GM23248 (cell line): ENCODE measurements at regions not wholly inside any gene's neighbourhood (a gene's known extent, or its start where the extent isn't known, plus 50 kb on each side); places are given as distances from the start of the nearest gene placed in this dataset.

Source experiments
- DNase-seq: peaks from one replicate; pipeline ENCODE4 v3.0.0-alpha.2; 2015
- H2AFZ ChIP-seq: fragments of 200-600 bp; sonication (generic); 2 replicates; pipeline ENCODE4 v1.6.1; 2016; ENCODE audit warnings: antibody characterized with exemption
- H3F3A ChIP-seq: fragments of 200-600 bp; sonication (generic); 2 replicates; pipeline ENCODE4 v1.6.1; 2016; ENCODE audit warnings: mild to moderate bottlenecking, antibody characterized with exemption, mixed run types; ENCODE audit not compliant: insufficient read depth
- H3K27ac ChIP-seq: fragments of 200-600 bp; sonication (generic); 2 replicates; pipeline ENCODE4 v1.5.1; 2016; ENCODE audit warnings: mild to moderate bottlenecking
- H3K27me3 ChIP-seq: fragments of 200-600 bp; sonication (generic); replicated peaks from 2 replicates; pipeline ENCODE4 v1.6.1; 2016; ENCODE audit warnings: mild to moderate bottlenecking; ENCODE audit not compliant: insufficient read depth
- H3K36me3 ChIP-seq: fragments of 200-600 bp; sonication (generic); 2 replicates; pipeline ENCODE4 v1.6.1; 2016; ENCODE audit warnings: low read depth, mild to moderate bottlenecking
- H3K4me1 ChIP-seq: fragments of 200-600 bp; sonication (generic); 2 replicates; pipeline ENCODE4 v1.6.1; 2016; ENCODE audit warnings: mild to moderate bottlenecking; ENCODE audit not compliant: insufficient read depth
- H3K4me2 ChIP-seq: fragments of 200-600 bp; sonication (generic); one replicate; pipeline ENCODE4 v1.6.1; 2016; ENCODE audit warnings: mild to moderate bottlenecking; ENCODE audit not compliant: unreplicated experiment
- H3K4me3 ChIP-seq: fragments of 200-600 bp; sonication (generic); 2 replicates; pipeline ENCODE4 v1.5.1; 2016; ENCODE audit warnings: mild to moderate bottlenecking
- H3K79me2 ChIP-seq: fragments of 200-600 bp; sonication (generic); 2 replicates; pipeline ENCODE4 v1.6.1; 2016; ENCODE audit warnings: mild to moderate bottlenecking; ENCODE audit not compliant: insufficient read depth
- H3K9ac ChIP-seq: fragments of 200-600 bp; sonication (generic); 2 replicates; pipeline ENCODE4 v1.6.1; 2016; ENCODE audit warnings: mild to moderate bottlenecking
- H3K9me2 ChIP-seq: fragments of 200-600 bp; sonication (generic); 2 replicates; pipeline ENCODE4 v1.6.1; 2016; ENCODE audit warnings: mixed run types, mild to moderate bottlenecking, moderate library complexity; ENCODE audit not compliant: insufficient read depth
- H3K9me3 ChIP-seq: fragments of 200-600 bp; sonication (generic); one replicate; pipeline ENCODE4 v1.6.1; 2017; ENCODE audit warnings: low read depth
- H4K20me1 ChIP-seq: fragments of 200-600 bp; sonication (generic); 2 replicates; pipeline ENCODE4 v1.6.0; 2016; ENCODE audit not compliant: insufficient read depth
- EZH2 ChIP-seq: fragments of 200-600 bp; sonication (generic); IDR thresholded peaks from 2 replicates; pipeline ENCODE4 v1.6.1; 2018; ENCODE audit warnings: antibody characterized with exemption, mild to moderate bottlenecking; ENCODE audit not compliant: insufficient read depth, poor library complexity, severe bottlenecking
- EZH2phosphoT487 ChIP-seq: fragments of 200-600 bp; sonication (generic); IDR thresholded peaks from 2 replicates; pipeline ENCODE4 v1.6.1; 2018; ENCODE audit warnings: antibody characterized with exemption, moderate library complexity, mild to moderate bottlenecking, low read depth; ENCODE audit not compliant: insufficient read depth
- WGBS, 2 experiments: methylation state at CpG; one replicate each; pipeline ENCODE4 v1.1.6; 2015 to 2017; ENCODE audit warnings: low lambda C conversion rate in 2 of 2, low coverage in 1 of 2; ENCODE audit errors: missing lambda C conversion rate in 2 of 2; 5-methylcytosine and 5-hydroxymethylcytosine counted together
- in situ Hi-C: fragments of 300-500 bp; cut with MboI; formaldehyde crosslinking; loops from 2 replicates; pipeline ENCODE4 v1.15.0; 2020

DNA sequence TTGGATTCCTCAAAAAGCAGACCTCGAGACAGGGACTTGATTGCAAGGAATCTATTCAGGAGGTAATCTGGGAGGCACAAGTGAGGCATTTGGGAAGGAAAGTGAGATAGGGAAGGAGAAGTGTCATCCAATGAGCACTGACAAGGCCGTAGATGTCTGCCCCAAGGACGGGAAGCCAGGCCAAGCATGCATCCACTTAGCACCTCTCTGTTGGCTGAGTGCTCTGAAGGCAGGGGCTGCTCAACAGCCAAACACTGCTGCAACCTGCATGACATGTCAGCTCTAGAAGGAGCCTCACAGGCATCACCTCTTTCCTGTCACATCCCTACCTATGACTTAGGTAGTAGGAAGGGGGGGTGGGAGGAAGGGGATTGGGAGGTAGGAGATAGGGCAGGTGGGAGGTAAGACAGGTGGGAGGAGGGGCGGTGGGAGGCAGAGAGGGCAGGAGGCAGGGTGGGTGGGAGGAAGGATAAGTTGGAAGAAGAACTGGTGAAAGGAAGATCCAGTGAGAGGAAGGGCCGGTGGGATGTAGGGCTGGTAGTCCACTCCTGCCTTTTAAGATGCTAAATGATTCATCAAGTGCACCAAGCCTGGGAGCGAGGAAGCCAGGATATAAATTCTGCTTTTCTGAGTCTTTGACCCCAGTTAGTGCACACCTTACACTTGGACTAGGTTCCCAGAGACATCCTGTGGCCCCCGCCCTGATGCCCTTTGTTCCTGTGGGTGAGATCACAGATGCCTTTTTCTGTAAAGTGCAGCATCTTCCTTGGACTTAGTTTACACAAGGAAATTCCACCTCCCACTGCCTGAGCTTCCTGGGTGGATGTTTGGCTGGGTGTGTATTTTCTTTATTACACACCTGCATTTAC, 83.8 kb upstream of the NXT1 start:
- H3F3A ChIP-seq: no peaks in the 10 kb centered on the region
- no peaks in the 10 kb centered on the region for H3K4me1 ChIP-seq
- H4K20me1 ChIP-seq: no peaks in the 10 kb centered on the region
- TF ChIP-seq EZH2phosphoT487: no peak
- TF ChIP-seq EZH2: no peak
- H2AFZ ChIP-seq: no peak overlapping the region
- no peaks in the 10 kb centered on the region for H3K36me3 ChIP-seq
- H3K79me2 ChIP-seq: no peaks in the 10 kb centered on the region
- H3K9me3 ChIP-seq: no peaks in the 10 kb centered on the region
- no peak overlapping the region for H3K9ac ChIP-seq
- H3K27ac ChIP-seq: no peak overlapping the region
- no peak overlapping the region for H3K4me2 ChIP-seq
- H3K4me3 ChIP-seq: no peak overlapping the region
- in situ Hi-C loops: no loop called here
- H3K27me3 ChIP-seq: no peaks in the 10 kb centered on the region
- 60 to 75% methylated on average over 5 to 7 of the region's 7 CpGs for WGBS, 2 experiments
- H3K9me2 ChIP-seq: no peaks in the 10 kb centered on the region
- DNase-seq: no peak

GRCh38 chr20:23265226-23265625, 85.4 kb upstream of the NXT1 start:
- DNase-seq: peak; percentile 38
- in situ Hi-C loops: no loop called here

DNA sequence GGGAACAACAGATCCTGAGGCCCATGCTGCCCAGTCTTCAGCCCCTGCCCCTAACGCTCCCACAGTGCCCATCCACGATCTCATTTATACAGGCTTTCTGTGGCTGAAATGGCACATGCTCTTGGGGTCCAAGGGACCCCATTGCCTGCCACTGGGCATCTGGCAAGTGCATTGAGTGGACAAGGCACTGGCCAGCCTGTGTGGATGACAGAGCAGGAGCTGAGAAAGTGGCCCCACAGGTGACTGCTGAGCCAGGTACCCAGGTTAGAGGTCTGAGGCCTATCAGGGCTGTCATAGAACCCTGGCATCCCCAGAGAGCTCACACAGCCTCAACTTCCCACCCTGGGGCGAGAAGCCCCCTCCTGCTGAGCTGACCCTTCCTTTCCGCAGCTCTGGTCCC, 86.0 kb upstream of the NXT1 start:
- no peaks in the 10 kb centered on the region for H3K36me3 ChIP-seq
- DNase-seq: no peak
- WGBS, 2 experiments: 83 to 89% methylated on average over 4 of the region's 4 CpGs
- no peak overlapping the region for H3K27ac ChIP-seq
- no peaks in the 10 kb centered on the region for H3K4me1 ChIP-seq
- H3K9me2 ChIP-seq: no peaks in the 10 kb centered on the region
- no peaks in the 10 kb centered on the region for H4K20me1 ChIP-seq
- H3F3A ChIP-seq: peaks cover 3% of the 10 kb centered on the region; the same call in 1 of the 2 replicates
- H3K79me2 ChIP-seq: no peaks in the 10 kb centered on the region
- H3K4me2 ChIP-seq: no peak overlapping the region
- in situ Hi-C loops: no loop called here
- TF ChIP-seq EZH2: no peak
- no peak for TF ChIP-seq EZH2phosphoT487
- no peak overlapping the region for H3K9ac ChIP-seq
- H3K27me3 ChIP-seq: no peaks in the 10 kb centered on the region
- no peaks in the 10 kb centered on the region for H3K9me3 ChIP-seq
- no peak overlapping the region for H3K4me3 ChIP-seq
- no peak overlapping the region for H2AFZ ChIP-seq

More at GRCh38 chr20:23265226-23265625, 85.4 kb upstream of the NXT1 start:
- Histone ChIP-seq H2AFZ (no peak overlapping the region), H3K9me3 (no peaks in the 10 kb centered on the region), H3F3A (no peaks in the 10 kb centered on the region), H3K4me1 (no peaks in the 10 kb centered on the region), H3K9me2 (no peaks in the 10 kb centered on the region), H3K27ac (no peak overlapping the region), H4K20me1 (no peaks in the 10 kb centered on the region), H3K27me3 (no peaks in the 10 kb centered on the region), H3K4me3 (no peak overlapping the region), H3K79me2 (no peaks in the 10 kb centered on the region), H3K36me3 (no peaks in the 10 kb centered on the region), H3K4me2 (no peak overlapping the region), H3K9ac (no peak overlapping the region)
- 66 to 68% methylated on average over 8 of the region's 8 CpGs for WGBS, 2 experiments
- no peak for TF ChIP-seq EZH2phosphoT487
- TF ChIP-seq EZH2: no peak

- H3K4me3 ChIP-seq: no peak overlapping the region
- no peaks in the 10 kb centered on the region for H3K9me3 ChIP-seq
- no peaks in the 10 kb centered on the region for H3K9me2 ChIP-seq
- WGBS, 2 experiments: 97 to 98% methylated on average over 6 of the region's 6 CpGs
- TF ChIP-seq EZH2phosphoT487: no peak
- no peak for TF ChIP-seq EZH2
- H3K9ac ChIP-seq: no peak overlapping the region
- H2AFZ ChIP-seq: no peak overlapping the region
- H3K79me2 ChIP-seq: no peaks in the 10 kb centered on the region
- in situ Hi-C loops: no loop called here
- H3K36me3 ChIP-seq: no peaks in the 10 kb centered on the region
- no peak overlapping the region for H3K27ac ChIP-seq
- no peaks in the 10 kb centered on the region for H3K27me3 ChIP-seq
- DNase-seq: no peak
- peaks cover 37% of the 10 kb centered on the region for H3F3A ChIP-seq
- H4K20me1 ChIP-seq: no peaks in the 10 kb centered on the region
- H3K4me2 ChIP-seq: no peak overlapping the region
- H3K4me1 ChIP-seq: peaks cover 26% of the 10 kb centered on the region
Observed at GRCh38 chr20:23260181-23260840, 90.3 kb upstream of the NXT1 start.
